Activated T-cell treated with anti-CD3 and anti-CD28 coated beads, Interleukin-2, amount 50 U/mL, for 48 hours (primary cell): ENCODE measurements at regions not wholly inside any gene's neighbourhood (a gene's known extent, or its start where the extent isn't known, plus 50 kb on each side); places are given as distances from the start of the nearest gene placed in this dataset.
"Not testable (repeated sequence)": the region's sequence is repeated elsewhere in the genome, so short reads cannot be mapped to it uniquely, and the experiment has no call there.

Source experiments
- DNase-seq, 2 experiments: peaks; one replicate each; pipeline ENCODE4 v3.0.0-alpha.2; 2020

GRCh38 chr4:49578371-49578770 lies 592.3 kb downstream of the CWH43 start:
- not testable (repeated sequence) for DNase-seq

GRCh38 chr4:49578899-49579298 lies 592.8 kb downstream of the CWH43 start:
- DNase-seq = not testable (repeated sequence)

GRCh38 chr4:49580166-49580565 lies 594.1 kb downstream of the CWH43 start:
- DNase-seq = not testable (repeated sequence)

GRCh38 chr4:49588401-49588800 lies 602.3 kb downstream of the CWH43 start:
- DNase-seq = not testable (repeated sequence)

- not testable (repeated sequence) for DNase-seq
Measured at GRCh38 chr4:49618436-49618835, 632.4 kb downstream of the CWH43 start.

GRCh38 chr4:49626478-49626877 lies 640.4 kb downstream of the CWH43 start:
- DNase-seq = not testable (repeated sequence)
